Sigmoid colon (tissue), 3 donors: ENCODE measurements at regions not wholly inside any gene's neighbourhood (a gene's known extent, or its start where the extent isn't known, plus 50 kb on each side); places are given as distances from the start of the nearest gene placed in this dataset.

Source experiments
- CTCF ChIP-seq, 4 experiments: fragments of 450-650 bp in 3 of 4; fragments of 200-600 bp in 1 of 4; IDR thresholded peaks; one replicate each; pipeline ENCODE4 v1.5.1; 2016 to 2019; ENCODE audit warnings: antibody characterized with exemption in 4 of 4, mild to moderate bottlenecking in 3 of 4, moderate library complexity in 2 of 4
- POLR2A ChIP-seq, 2 donors: fragments of 450-650 bp; IDR thresholded peaks; one replicate each; pipeline ENCODE4 v1.6.1; 2016; ENCODE audit warnings: antibody characterized with exemption in 2 of 2, mild to moderate bottlenecking in 2 of 2, moderate library complexity in 2 of 2

DNA sequence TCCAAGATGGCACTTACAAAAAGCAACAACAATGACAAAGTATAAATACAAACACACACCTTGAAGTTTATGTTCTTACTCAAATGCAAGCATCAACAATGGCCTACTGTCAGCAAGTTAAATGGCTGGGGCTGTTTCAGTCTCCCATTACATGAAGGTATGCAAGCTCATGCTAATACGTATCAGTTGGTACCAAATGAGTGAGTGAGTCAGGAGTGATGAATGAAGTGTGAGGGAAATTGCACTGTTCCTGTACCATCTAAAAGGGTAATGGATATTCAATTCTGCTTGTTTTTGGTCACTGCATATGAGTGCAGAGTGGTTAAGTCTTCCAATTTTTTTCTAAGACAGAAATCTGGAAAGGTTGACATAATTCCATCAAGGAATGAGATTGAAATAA, 964.9 kb downstream of the MAT2B start:
- TF ChIP-seq POLR2A (IDR thresholded peaks at IDR 0.05) (no peak), CTCF (IDR thresholded peaks at IDR 0.05) (no peak)
